CD4-positive, alpha-beta T cell treated with Interleukin-10 for 1 hour (primary cell): ENCODE measurements at regions not wholly inside any gene's neighbourhood (a gene's known extent, or its start where the extent isn't known, plus 50 kb on each side); places are given as distances from the start of the nearest gene placed in this dataset.
"Not testable (repeated sequence)": the region's sequence is repeated elsewhere in the genome, so short reads cannot be mapped to it uniquely, and the experiment has no call there.

Experiments
- DNase-seq: peaks from one replicate; pipeline ENCODE4 v3.0.0-alpha.2; 2020

GRCh38 chr10:23777153-23777552, 338.3 kb downstream of the OTUD1 start:
- no peak for DNase-seq

- no peak for DNase-seq
Measured at GRCh38 chr10:23779301-23779700, 340.4 kb downstream of the OTUD1 start.

DNA sequence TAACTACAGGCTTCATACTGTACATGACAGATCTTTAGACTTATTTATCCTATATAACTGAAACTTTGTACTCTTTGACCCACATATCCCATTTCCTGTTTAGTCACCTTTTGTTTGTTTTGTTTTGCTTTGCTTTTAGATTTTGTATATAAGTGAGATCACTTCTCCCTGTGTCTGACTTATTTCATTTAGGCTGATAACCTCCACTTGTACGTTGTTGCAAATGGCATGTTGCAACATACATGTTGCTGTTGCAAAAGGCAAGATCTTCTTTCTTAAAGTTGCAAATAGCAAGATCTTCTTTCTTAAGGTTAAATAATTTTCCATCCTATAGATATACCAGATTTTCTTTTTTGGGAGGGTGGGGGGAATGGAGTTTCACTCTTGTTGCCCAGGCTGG, 341.5 kb downstream of the OTUD1 start:
- DNase-seq, result no peak

GRCh38 chr10:23786594-23786993, 347.7 kb downstream of the OTUD1 start:
- no peak for DNase-seq

DNA sequence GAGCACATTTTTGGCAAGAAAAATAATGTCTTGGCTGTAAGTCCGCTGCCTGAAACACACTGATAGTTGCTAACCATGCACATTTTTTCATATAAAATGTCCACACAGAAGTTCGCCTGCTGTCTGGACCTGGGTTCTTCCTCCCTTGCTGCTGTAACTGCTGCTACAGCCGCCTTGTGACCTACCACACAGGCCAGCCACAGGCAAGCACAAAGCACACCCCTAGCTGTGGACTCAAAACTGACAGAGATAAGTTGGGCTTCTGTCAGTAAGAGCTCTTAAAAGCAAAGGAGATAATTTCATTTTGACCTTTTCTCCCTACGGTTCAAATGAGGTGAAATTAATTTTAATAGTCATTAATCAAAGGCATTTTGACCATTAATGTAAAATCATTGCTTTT, 354.7 kb downstream of the OTUD1 start:
- DNase-seq, result no peak

- DNase-seq, result not testable (repeated sequence)
Measured at GRCh38 chr10:23797452-23797851, 358.6 kb downstream of the OTUD1 start.

- no peak for DNase-seq
Measured at GRCh38 chr10:23804125-23804524, 365.2 kb downstream of the OTUD1 start.

- DNase-seq, result no peak
Measured at GRCh38 chr10:23813687-23814086, 374.8 kb downstream of the OTUD1 start.

GRCh38 chr10:23818484-23818883, 379.6 kb downstream of the OTUD1 start:
- DNase-seq, result no peak

GRCh38 chr10:23820792-23821191, 381.9 kb downstream of the OTUD1 start:
- no peak for DNase-seq

- no peak for DNase-seq
Measured at GRCh38 chr10:23824822-23825221, 384.1 kb upstream of the KIAA1217 start.

DNA sequence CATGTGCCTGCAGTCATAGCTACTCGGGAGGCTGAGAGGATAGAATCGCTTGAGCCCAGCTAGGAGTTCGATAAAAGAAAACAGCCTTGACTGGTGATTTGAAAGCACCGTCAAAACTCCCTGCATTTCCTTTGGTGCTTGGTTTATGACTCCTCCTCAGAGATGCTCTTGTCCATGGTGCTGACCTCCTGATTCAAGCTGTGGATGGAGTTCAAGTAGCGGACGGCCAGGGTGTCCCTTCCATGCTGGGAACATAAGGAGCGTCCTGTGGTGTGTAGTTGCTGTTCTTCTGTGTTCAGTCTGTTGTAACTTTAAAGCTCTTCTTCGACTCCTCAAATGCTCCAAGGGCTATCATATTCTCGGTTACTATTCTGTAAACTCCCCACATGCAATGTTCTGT, 382.5 kb upstream of the KIAA1217 start:
- no peak for DNase-seq

- no peak for DNase-seq
Measured at GRCh38 chr10:23829556-23829955, 379.4 kb upstream of the KIAA1217 start.

DNA sequence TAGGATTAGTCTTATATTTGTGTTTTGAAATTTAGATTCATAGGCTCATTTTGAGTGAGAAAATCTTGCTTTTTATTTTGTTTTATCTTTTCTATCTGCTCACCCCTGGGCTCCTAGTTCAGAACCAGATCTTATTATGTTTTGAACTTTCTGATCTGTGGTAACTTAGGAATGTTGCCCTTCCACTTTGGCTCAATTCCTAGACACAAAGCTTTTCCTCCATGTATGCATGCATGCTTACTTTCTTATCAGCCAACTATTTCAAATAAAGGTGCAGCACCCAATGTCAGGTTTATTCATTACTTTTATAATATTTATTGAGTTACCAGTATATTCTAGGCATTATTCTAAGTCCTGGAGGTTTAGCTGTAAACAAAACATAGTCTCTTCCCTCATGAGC, 374.8 kb upstream of the KIAA1217 start:
- no peak for DNase-seq

DNA sequence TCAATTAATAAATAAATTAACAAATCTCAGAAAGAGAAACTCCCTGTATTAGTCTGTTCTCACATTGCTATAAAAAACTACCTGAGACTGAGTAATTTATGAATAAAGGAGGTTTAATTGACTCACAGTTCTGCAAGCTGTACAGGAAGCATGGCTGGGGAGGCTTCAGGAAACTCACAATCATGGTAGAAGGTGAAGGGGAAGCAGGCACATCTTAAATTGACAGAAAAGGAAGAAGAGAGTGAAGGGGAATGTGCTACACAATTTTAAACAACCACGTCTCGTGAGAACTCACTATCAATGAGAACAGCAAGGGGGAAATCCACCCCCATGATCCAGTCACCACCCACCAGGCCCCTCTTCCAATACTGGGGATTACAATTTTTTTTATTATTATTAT, 358.3 kb upstream of the KIAA1217 start:
- DNase-seq, result no peak

GRCh38 chr10:23859598-23859997, 349.3 kb upstream of the KIAA1217 start:
- DNase-seq, result no peak

- no peak for DNase-seq
Measured at GRCh38 chr10:23864631-23865147, 344.2 kb upstream of the KIAA1217 start.

GRCh38 chr10:23866985-23867384, 342.0 kb upstream of the KIAA1217 start:
- not testable (repeated sequence) for DNase-seq

DNA sequence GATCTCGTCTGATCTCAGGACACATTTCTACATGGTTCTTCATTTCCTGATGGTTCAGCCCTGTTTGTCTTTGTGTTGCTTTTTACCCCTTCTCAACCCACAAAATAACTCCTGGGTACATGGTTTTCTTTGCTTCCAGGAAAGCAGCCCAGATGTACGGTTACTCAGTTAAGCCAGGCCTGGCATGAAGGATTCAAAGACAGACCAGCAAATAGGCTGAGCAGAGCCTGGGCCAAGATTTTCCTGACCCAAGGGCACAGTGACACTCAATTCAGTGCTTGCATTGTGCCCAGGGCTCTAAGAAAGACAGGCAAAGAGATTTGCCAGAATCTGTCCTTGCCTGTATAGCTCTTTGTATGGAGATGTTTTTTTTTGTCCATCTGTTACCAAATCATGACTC, 340.8 kb upstream of the KIAA1217 start:
- DNase-seq, result no peak

DNA sequence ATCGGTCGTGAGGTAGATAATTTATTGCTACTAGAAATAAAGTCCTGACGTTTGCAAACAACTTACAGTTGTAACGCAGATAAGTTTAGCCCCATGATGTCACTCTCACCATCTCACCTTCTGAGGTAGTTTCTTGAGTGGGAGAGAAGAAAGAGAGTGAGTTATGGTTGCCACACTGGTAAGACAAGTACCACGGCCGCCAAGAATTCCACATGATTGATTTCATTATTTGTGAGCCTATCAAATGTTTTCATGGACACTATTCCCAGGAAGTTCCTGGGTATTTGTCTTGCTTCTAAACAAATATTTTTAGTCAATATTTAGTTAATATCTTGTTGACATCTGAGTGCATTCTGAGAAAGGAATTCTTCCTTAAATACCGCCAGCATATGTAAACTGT, 339.4 kb upstream of the KIAA1217 start:
- DNase-seq, result no peak

DNA sequence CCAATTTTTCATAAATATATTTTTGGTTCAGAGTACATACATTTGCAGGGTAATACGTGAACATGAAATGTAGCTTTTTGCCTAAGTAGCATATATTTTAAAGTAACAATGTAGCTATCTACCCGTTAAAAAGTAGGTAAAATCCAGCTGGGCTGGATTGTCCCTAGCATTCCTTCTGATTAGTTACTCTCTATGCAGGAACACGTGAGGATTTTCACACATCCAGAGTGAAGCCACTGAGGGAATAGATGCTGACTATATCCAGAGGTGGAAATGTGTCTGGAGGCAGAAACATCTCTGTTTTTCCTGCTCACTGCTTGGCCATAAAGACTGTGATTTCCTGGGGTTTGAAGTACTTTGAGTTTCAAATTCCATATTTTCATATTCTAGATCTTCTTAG, 338.9 kb upstream of the KIAA1217 start:
- DNase-seq, result no peak

DNA sequence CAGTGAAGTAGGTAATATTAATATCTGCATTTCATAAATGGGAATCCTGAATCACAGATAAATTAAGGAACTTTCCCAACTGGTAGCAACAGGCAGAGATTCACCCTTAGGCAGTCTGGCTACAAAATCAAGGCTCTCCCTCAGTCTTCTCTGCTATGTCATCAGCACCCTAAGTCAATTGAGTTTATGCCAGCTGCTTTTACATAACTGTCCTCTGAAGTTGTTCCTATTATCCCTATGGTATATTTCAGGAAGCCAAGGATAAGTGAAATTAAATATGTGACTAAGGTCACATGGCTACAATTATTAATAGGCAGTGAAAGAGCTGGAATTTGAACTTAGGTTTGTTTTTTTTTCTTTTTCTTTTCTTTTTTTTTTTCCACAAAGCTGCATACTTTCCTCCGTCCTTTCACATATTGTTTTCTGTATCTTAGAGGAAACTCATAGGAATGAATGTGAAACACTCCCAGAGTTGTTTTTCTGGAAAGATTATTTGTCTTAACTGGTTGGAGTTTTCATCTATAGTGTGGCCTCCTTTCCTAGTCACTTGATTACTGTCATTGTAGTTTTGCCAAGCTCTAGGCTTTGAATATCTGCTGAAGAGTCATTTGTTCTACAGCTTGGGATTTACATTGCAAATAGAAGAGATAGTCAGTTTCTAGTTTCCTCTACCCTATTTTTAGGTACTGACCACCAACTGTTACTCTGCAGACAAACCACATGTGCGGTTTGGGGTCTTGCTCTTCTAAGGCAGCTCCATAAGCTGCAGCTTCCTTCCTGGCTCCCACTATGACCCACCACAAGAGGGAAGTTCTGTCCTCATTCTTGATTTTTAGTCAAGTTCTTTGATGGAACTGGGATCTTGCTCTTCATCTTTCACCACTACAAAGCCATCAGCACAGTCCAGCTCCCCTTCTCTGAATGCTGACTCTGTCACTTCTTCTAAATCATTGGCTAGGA, 338.0 kb upstream of the KIAA1217 start:
- no peak for DNase-seq

DNA sequence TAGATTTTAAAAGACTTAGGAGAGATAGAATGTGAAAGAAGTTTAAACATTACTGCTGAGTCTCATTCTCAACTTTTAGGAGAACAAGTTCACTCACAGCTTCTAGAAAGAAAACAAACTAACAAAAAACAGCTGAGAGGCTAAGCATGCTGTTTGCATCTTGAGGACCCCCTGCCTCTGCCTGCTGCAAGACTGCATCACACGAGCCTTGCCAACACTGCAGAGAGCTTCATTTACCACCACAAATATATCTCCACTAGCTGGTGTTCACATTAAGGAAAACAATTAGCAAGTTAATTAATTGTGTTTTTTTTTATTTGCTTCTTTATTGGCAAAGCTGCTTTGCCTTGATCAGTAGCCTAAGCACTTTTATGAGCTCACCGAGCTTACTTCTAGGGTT, 336.6 kb upstream of the KIAA1217 start:
- DNase-seq, result no peak

GRCh38 chr10:23877791-23878320, 331.1 kb upstream of the KIAA1217 start:
- DNase-seq, result no peak
